ENCODE measurements at regions not wholly inside any gene's neighbourhood (a gene's known extent, or its start where the extent isn't known, plus 50 kb on each side); places are given as distances from the start of the nearest gene placed in this dataset.

DNA sequence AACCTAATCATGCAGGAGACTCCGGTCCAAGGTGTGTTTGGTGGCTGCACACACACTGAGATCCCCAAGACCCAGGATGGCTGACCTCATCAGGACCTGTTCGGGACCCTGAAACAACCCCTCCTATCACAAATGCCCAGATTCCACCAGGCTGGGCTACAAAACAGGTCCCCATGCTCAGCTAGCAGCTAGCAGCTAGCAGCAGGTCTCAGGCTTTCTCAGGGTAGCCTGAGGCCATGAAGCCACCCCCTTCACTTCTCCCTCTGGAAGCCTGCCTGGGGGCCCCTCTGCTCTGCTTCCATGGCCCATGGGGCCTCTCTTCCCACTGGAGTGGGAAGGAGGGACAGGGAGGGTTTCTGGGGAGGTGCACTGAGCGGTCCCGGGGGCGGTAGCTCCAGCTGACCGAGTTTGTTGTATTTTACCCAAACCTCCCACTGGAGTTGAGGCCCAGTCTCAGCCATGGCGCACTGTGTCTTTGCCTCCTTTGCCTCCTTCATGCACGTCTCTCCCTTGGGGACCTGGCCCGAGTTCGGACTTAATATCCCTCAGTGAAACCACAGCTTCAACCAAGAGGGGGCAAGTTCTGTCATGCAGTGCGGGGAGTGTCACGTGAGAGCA is 95.1 kb upstream of the GPR26 start:
- TF ChIP-seq, protein P1, sequence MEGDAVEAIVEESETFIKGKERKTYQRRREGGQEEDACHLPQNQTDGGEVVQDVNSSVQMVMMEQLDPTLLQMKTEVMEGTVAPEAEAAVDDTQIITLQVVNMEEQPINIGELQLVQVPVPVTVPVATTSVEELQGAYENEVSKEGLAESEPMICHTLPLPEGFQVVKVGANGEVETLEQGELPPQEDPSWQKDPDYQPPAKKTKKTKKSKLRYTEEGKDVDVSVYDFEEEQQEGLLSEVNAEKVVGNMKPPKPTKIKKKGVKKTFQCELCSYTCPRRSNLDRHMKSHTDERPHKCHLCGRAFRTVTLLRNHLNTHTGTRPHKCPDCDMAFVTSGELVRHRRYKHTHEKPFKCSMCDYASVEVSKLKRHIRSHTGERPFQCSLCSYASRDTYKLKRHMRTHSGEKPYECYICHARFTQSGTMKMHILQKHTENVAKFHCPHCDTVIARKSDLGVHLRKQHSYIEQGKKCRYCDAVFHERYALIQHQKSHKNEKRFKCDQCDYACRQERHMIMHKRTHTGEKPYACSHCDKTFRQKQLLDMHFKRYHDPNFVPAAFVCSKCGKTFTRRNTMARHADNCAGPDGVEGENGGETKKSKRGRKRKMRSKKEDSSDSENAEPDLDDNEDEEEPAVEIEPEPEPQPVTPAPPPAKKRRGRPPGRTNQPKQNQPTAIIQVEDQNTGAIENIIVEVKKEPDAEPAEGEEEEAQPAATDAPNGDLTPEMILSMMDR (IDR thresholded peaks at IDR 0.05; ENCODE audit: insufficient read depth, low read depth, low read length): no peak
- no peak overlapping the region for H3K4me3 ChIP-seq (ENCODE audit: low read depth, low read length)
- DNase-seq (ENCODE audit: low read depth): no peak

DNA sequence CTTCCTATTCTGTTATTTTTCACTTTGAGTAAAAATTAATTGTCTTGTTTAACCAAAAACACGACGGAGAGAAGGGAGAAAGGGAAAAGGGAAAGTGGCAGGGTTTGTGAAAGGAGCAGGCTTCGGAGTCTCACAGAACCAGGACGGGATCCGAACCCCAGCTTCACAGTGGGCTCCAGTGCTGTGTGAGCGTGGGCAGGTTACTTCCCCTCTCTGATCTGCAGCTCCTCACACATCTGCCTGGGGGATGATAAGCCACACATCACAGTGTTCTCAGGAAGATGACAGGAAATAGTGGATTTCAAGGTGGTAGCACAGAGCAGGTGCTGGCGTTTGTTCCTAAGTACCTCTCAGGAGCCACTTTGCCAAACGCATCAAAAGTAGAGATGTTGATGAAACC is 94.2 kb upstream of the GPR26 start:
- DNase-seq (ENCODE audit: low read depth): no peak
- TF ChIP-seq, protein P1 (IDR thresholded peaks at IDR 0.05; ENCODE audit: insufficient read depth, low read depth, low read length): no peak
- H3K4me3 ChIP-seq (ENCODE audit: low read depth, low read length): no peak overlapping the region

DNA sequence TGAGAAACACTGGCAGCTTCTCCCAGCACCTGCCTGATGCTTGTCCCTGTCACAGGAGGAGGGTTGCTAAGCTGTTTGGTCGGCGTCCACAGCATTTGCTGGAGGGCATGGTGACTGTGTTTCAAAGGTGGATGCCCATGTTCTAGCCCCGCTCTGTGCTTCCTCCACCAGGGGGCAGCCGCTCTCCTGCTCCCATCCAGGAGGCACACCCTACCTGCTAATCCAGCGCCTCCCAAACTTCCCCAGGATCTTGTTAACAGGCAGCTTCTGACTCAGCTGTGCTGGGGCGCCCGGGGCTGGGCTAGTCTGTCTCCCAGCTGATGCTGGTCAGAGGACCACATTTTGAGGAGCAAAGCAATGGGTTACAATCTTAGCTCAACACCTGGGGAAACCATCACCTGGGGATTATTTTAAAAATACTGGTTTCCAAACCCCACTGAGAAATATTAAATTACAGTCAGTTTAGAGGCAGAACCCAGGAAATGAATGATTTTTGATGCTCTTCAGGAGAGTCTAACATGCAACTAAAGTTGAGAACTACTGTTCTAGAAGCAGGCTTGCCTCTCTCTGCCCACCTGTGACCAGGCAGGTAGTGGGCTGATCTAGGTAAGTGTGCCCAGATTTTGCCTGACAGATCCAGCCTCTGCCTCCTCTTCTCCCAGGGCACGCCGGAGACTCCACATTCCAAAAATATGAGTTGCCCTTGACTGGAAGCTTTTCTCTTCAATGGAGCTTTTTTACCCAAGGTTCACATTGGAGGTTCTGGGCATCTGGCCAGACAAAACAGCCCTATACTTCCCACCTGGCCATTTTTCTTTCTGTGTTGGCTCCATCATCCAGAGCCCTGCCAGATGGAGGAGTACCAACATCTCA is 92.7 kb upstream of the GPR26 start:
- no peak for DNase-seq (ENCODE audit: low read depth)
- no peak overlapping the region for H3K4me3 ChIP-seq (ENCODE audit: low read depth, low read length)
- TF ChIP-seq, protein P1 (IDR thresholded peaks at IDR 0.05; ENCODE audit: insufficient read depth, low read depth, low read length): peak; percentile 31

DNA sequence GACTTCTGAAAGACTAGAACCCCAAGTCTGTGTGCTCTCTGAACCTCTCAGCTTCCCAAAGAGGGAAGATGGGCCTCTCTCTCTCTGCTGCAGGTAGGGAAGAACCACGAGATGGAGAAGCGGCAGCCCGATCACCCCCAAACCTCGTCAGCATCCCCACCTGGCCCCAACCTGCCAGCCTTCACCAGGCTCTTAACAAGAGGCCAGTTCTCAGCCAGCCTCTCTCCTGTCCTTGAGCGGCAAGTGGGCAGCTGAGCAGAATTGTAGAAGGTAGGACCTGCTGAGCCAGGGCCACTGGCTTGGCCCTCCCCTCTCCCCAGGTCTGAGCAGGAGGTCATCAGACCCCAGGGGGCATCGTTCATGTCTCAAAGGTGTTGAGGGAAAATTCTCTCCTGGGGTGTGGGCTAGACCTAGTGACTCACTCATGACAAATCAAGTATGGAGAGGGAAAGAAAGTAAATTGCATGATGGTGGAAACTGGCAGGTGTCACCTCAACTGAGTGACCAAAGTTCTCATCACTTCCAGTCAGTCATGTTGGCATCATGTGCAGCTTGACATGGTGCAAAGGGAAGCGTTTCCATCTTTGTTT is 92.0 kb upstream of the GPR26 start:
- no peak overlapping the region for H3K4me3 ChIP-seq (ENCODE audit: low read depth, low read length)
- TF ChIP-seq, protein P1 (IDR thresholded peaks at IDR 0.05; ENCODE audit: insufficient read depth, low read depth, low read length): no peak
- DNase-seq (ENCODE audit: low read depth): no peak

DNA sequence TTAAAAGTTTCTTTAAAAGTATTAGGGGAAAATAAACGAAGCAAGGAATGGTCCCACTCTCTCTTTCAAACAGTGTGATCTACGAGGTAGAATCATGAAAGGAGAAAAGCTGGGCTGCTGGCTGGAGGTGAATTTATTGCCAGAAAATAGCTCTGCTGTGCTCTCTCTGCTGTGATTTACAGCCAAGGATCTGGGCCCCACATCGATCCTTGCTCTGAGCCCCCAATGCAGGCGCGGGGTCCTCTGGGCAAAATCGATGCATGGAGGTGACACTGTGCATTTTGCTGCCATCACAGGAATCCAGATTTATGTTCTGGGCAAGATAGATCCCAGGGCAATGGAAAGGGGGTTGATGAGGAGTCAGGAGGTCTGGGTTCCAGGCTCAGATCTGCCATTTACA is 91.0 kb upstream of the GPR26 start:
- TF ChIP-seq, protein P1 (IDR thresholded peaks at IDR 0.05; ENCODE audit: insufficient read depth, low read depth, low read length): no peak
- H3K4me3 ChIP-seq (ENCODE audit: low read depth, low read length): no peak overlapping the region
- DNase-seq (ENCODE audit: low read depth): no peak

DNA sequence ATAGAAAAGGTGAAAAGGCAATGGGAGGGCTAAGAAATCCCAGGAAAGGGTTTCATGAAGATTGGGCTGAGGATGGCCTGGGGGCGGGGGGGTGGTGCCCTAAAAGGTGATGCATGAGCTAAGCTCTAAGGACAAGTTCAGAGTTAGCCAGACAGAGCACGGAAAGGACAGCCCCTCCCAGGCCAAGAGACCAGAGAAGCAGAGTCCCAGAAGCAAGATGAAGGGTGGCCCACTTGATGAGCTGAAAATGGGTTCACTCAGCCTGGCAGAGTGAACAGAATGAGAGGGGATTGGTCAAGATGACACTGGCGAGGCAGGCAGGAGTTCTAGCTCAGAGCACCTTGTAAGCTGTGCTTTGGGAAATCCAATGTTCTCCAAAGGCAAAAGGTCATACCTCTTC is 89.4 kb upstream of the GPR26 start:
- H3K4me3 ChIP-seq (ENCODE audit: low read depth, low read length): no peak overlapping the region
- DNase-seq (ENCODE audit: low read depth): no peak
- TF ChIP-seq, protein P1 (IDR thresholded peaks at IDR 0.05; ENCODE audit: insufficient read depth, low read depth, low read length): no peak

All from fibroblast of villous mesenchyme (primary cell).